ENCODE measurements at regions not wholly inside any gene's neighbourhood (a gene's known extent, or its start where the extent isn't known, plus 50 kb on each side); places are given as distances from the start of the nearest gene placed in this dataset.

DNA sequence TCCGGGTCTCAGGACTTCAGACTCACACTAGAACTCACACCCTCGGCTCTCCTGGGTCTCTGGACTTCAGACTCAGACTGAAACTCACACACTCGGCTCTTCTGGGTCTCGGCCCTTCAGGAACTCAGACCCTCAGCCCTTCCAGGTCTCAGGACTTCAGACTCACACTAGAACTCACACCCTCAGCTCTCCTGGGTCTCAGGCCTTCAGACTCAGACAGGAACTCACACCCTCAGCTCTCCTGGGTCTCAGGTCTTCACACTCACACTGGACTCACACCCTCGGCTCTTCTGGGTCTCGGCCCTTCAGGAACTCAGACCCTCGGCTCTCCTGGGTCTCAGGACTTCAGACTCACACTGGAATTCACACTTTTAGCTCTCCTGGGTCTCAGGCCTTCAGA is 137.3 kb downstream of the CRLF2 start:
- no peak for TF ChIP-seq CTCF (IDR thresholded peaks at IDR 0.05)
- no peak for TF ChIP-seq POLR2AphosphoS5 (IDR thresholded peaks at IDR 0.05)
- TF ChIP-seq EP300 (IDR thresholded peaks at IDR 0.05), result no peak

Data from esophagus muscularis mucosa (tissue), 4 donors.